ENCODE measurements at regions not wholly inside any gene's neighbourhood (a gene's known extent, or its start where the extent isn't known, plus 50 kb on each side); places are given as distances from the start of the nearest gene placed in this dataset.

DNA sequence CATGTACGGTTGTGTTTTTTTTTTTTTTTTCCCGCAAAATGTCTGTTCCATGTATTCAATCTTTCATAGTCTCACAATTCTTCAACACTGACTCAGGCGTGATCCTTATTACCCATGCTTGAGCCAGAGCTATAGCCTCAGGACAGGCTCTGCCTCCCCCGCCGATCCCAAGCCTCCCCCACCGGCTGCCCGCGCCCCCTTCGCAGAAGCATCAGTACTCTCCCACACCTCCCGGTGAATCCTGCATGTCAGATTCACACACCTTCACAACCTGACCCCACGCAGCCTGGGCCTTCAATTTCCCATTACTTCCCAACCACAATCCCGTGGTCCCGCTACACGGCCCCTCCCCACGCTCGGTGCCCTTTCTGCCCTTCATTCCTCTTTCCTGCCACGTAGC lies 401.5 kb upstream of the JARID2 start:
- Histone ChIP-seq H3K4me3 (replicated peaks; ENCODE audit: insufficient read depth, low read length) (no peak overlapping the region), H3K27ac (replicated peaks) (no peak overlapping the region), H3K27me3 (ENCODE audit: insufficient read depth, poor library complexity, severe bottlenecking) (no peaks in the 10 kb centered on the region)
- no peak for TF ChIP-seq POLR2AphosphoS5 (IDR thresholded peaks at IDR 0.05; ENCODE audit: low read depth)
- TF ChIP-seq CTCF (IDR thresholded peaks at IDR 0.05; ENCODE audit: insufficient read depth, low read length), result no peak
- no peak for TF ChIP-seq GABPA (IDR thresholded peaks at IDR 0.05; ENCODE audit: low read depth)
- no peak for TF ChIP-seq REST (IDR thresholded peaks at IDR 0.05; ENCODE audit: insufficient replicate concordance, low read depth)
- no peak for TF ChIP-seq SPI1 (IDR thresholded peaks at IDR 0.05; ENCODE audit: borderline replicate concordance, low read depth)
- DNase-seq (ENCODE audit: low read depth in 1 of 2, low spot score in 1 of 2), result no peak

GRCh38 chr6:14848019-14848418 lies 397.9 kb upstream of the JARID2 start:
- Histone ChIP-seq H3K27ac (replicated peaks) (no peak overlapping the region), H3K27me3 (ENCODE audit: insufficient read depth, poor library complexity, severe bottlenecking) (no peaks in the 10 kb centered on the region), H3K4me3 (replicated peaks; ENCODE audit: insufficient read depth, low read length) (no peak overlapping the region)
- DNase-seq (ENCODE audit: low read depth in 1 of 2, low spot score in 1 of 2), result no peak
- no peak for TF ChIP-seq CTCF (IDR thresholded peaks at IDR 0.05; ENCODE audit: insufficient read depth, low read length)
- TF ChIP-seq REST (IDR thresholded peaks at IDR 0.05; ENCODE audit: insufficient replicate concordance, low read depth), result no peak
- no peak for TF ChIP-seq POLR2AphosphoS5 (IDR thresholded peaks at IDR 0.05; ENCODE audit: low read depth)
- no peak for TF ChIP-seq GABPA (IDR thresholded peaks at IDR 0.05; ENCODE audit: low read depth)
- no peak for TF ChIP-seq SPI1 (IDR thresholded peaks at IDR 0.05; ENCODE audit: borderline replicate concordance, low read depth)

DNA sequence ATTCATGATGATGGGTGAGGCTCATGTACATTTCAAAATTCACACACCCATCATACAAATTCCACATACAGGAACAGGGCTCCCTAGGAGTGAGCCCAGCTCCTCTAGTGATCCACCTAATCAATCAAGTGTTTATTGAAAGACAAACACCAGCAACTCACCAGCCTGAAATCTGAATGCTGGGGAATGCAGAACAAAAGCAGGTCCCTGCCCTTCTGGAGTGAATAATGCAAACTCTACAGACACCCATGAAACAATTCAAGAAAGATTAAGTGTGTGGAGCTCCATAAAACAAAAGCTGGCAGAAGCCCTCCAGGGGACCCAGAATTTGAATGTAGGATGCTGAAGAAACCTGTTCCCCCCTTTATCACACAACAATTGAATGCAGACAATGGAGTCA lies 396.7 kb upstream of the JARID2 start:
- H3K27me3 ChIP-seq (ENCODE audit: insufficient read depth, poor library complexity, severe bottlenecking), result no peaks in the 10 kb centered on the region
- H3K27ac ChIP-seq (replicated peaks), result no peak overlapping the region
- DNase-seq (ENCODE audit: low read depth in 1 of 2, low spot score in 1 of 2), result no peak
- TF ChIP-seq CTCF (IDR thresholded peaks at IDR 0.05; ENCODE audit: insufficient read depth, low read length), result no peak
- no peak for TF ChIP-seq POLR2AphosphoS5 (IDR thresholded peaks at IDR 0.05; ENCODE audit: low read depth)
- no peak for TF ChIP-seq REST (IDR thresholded peaks at IDR 0.05; ENCODE audit: insufficient replicate concordance, low read depth)
- TF ChIP-seq SPI1 (IDR thresholded peaks at IDR 0.05; ENCODE audit: borderline replicate concordance, low read depth), result no peak
- TF ChIP-seq GABPA (IDR thresholded peaks at IDR 0.05; ENCODE audit: low read depth), result no peak
- H3K4me3 ChIP-seq (replicated peaks; ENCODE audit: insufficient read depth, low read length), result no peak overlapping the region

Data from HL-60 (cell line).